ENCODE measurements at regions not wholly inside any gene's neighbourhood (a gene's known extent, or its start where the extent isn't known, plus 50 kb on each side); places are given as distances from the start of the nearest gene placed in this dataset.

GRCh38 chr19:13621413-13621812 is 115.1 kb upstream of the CACNA1A start:
- Mint-ChIP-seq H3K36me3 (ENCODE audit: low read depth) (no peaks in the 10 kb centered on the region), H3K9me3 (no peaks in the 10 kb centered on the region), H3K4me1 (ENCODE audit: low read depth) (no peaks in the 10 kb centered on the region), H3K4me3 (no peak overlapping the region), H3K27ac (no peak overlapping the region), H3K27me3 (peaks cover 68% of the 10 kb centered on the region)
- H3K27ac ChIP-seq (ENCODE audit: low read depth in 1 of 2, low read length in 2 of 2), result no peak overlapping the region
- no peaks in the 10 kb centered on the region for H3K36me3 ChIP-seq (ENCODE audit: insufficient read depth, low read length)
- intact Hi-C loops (cut with DNase I, micrococcal nuclease), result no loop called here
- no peak for TF ChIP-seq CTCF (IDR thresholded peaks at IDR 0.05)
- no peaks in the 10 kb centered on the region for H3K4me1 ChIP-seq (ENCODE audit: insufficient read depth, low read length)
- H3K4me3 ChIP-seq (ENCODE audit: low read length), result no peak overlapping the region
- H3K9me3 ChIP-seq (ENCODE audit: control insufficient read depth in 1 of 2, insufficient read depth in 1 of 2, low read length in 2 of 2), result no peaks in the 10 kb centered on the region
- ChIA-PET POLR2A (no interaction called here), CTCF (no interaction called here)
- DNase-seq, result peak in 4 of 14 experiments; percentile 2 to 27 (median 9)
- peaks cover 26 to 34% of the 10 kb centered on the region in 2 experiments for H3K27me3 ChIP-seq (ENCODE audit: control insufficient read depth in 1 of 2, insufficient read depth in 2 of 2, low read length in 2 of 2)
- no peak for ATAC-seq (ENCODE audit: poor library complexity)

- POLR2A ChIA-PET, result no interaction called here
- H3K4me3 Mint-ChIP-seq, result no peak overlapping the region
- DNase-seq, result no peak
- no peak overlapping the region for H3K27ac ChIP-seq (ENCODE audit: low read depth in 1 of 2, low read length in 2 of 2)
- H3K4me1 ChIP-seq (ENCODE audit: insufficient read depth, low read length), result no peaks in the 10 kb centered on the region
- no peaks in the 10 kb centered on the region for H3K9me3 Mint-ChIP-seq
- no peaks in the 10 kb centered on the region for H3K36me3 ChIP-seq (ENCODE audit: insufficient read depth, low read length)
- H3K27me3 Mint-ChIP-seq, result peaks cover 75% of the 10 kb centered on the region
- H3K4me3 ChIP-seq (ENCODE audit: low read length), result no peak overlapping the region
- no peaks in the 10 kb centered on the region for H3K36me3 Mint-ChIP-seq (ENCODE audit: low read depth)
- H3K27me3 ChIP-seq (ENCODE audit: control insufficient read depth in 1 of 2, insufficient read depth in 2 of 2, low read length in 2 of 2), result peaks cover 12 to 22% of the 10 kb centered on the region in 2 experiments
- no peak overlapping the region for H3K27ac Mint-ChIP-seq
- no peaks in the 10 kb centered on the region for H3K9me3 ChIP-seq (ENCODE audit: control insufficient read depth in 1 of 2, insufficient read depth in 1 of 2, low read length in 2 of 2)
- TF ChIP-seq CTCF (IDR thresholded peaks at IDR 0.05), result no peak
- intact Hi-C loops (cut with DNase I, micrococcal nuclease), result no loop called here
- CTCF ChIA-PET, result no interaction called here
- H3K4me1 Mint-ChIP-seq (ENCODE audit: low read depth), result no peaks in the 10 kb centered on the region
- no peak for ATAC-seq (ENCODE audit: poor library complexity)
These were observed 112.9 kb upstream of the CACNA1A start for GRCh38 chr19:13619203-13619632.

GRCh38 chr19:13615890-13616289 is 109.6 kb upstream of the CACNA1A start:
- Mint-ChIP-seq H3K4me1 (ENCODE audit: low read depth) (no peaks in the 10 kb centered on the region), H3K9me3 (no peaks in the 10 kb centered on the region), H3K27ac (no peak overlapping the region), H3K27me3 (peaks cover 58% of the 10 kb centered on the region), H3K36me3 (ENCODE audit: low read depth) (no peaks in the 10 kb centered on the region), H3K4me3 (no peak overlapping the region)
- ATAC-seq (ENCODE audit: poor library complexity) (no peak), DNase-seq (no peak)
- Histone ChIP-seq H3K27ac (ENCODE audit: low read depth in 1 of 2, low read length in 2 of 2) (no peak overlapping the region), H3K27me3 (ENCODE audit: control insufficient read depth in 1 of 2, insufficient read depth in 2 of 2, low read length in 2 of 2) (no peaks in the 10 kb centered on the region), H3K4me3 (ENCODE audit: low read length) (no peak overlapping the region), H3K9me3 (ENCODE audit: control insufficient read depth in 1 of 2, insufficient read depth in 1 of 2, low read length in 2 of 2) (no peaks in the 10 kb centered on the region), H3K4me1 (ENCODE audit: insufficient read depth, low read length) (no peaks in the 10 kb centered on the region), H3K36me3 (ENCODE audit: insufficient read depth, low read length) (no peaks in the 10 kb centered on the region)
- TF ChIP-seq CTCF (IDR thresholded peaks at IDR 0.05), result no peak
- CTCF ChIA-PET, result no interaction called here
- intact Hi-C loops (cut with DNase I, micrococcal nuclease), result no loop called here
- POLR2A ChIA-PET, result no interaction called here
